Body of pancreas (tissue), 4 donors: ENCODE measurements at regions not wholly inside any gene's neighbourhood (a gene's known extent, or its start where the extent isn't known, plus 50 kb on each side); places are given as distances from the start of the nearest gene placed in this dataset.

Experiments
- POLR2A ChIP-seq, 3 donors: fragments of 450-650 bp; IDR thresholded peaks; one replicate each; pipeline ENCODE4 v1.6.1; 2016; ENCODE audit warnings: antibody characterized with exemption in 3 of 3, mild to moderate bottlenecking in 2 of 3
- TF ChIP-seq, protein P1 (sequence below), 7 experiments: fragments of 450-650 bp in 4 of 7; fragments of 200-600 bp in 3 of 7; sonication (generic) in 3 of 7; IDR thresholded peaks; one replicate each; pipeline ENCODE4 v1.5.1; 2016 to 2019; ENCODE audit warnings: antibody characterized with exemption in 7 of 7

DNA sequence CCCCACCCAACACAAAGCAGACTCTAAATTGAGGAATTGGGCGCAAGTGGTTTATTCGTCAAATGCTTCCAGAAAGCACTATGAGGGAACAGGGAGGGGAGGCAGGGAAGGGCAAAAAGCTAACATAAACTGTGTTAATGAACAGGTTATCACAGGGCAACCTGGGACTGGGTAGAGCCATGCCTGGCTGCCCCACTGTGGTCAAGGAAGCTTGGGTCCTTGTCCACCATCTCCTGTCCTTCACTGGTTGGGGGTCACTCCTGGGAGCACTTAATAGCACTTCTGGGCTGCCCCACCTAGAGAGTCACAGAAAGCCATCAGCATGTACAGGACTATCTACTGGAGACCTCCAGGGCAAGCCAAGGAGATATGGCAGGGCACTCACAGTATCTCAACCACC lies 102.3 kb downstream of the LINC00237 start:
- TF ChIP-seq POLR2A (IDR thresholded peaks at IDR 0.05): no peak
- TF ChIP-seq, protein P1, sequence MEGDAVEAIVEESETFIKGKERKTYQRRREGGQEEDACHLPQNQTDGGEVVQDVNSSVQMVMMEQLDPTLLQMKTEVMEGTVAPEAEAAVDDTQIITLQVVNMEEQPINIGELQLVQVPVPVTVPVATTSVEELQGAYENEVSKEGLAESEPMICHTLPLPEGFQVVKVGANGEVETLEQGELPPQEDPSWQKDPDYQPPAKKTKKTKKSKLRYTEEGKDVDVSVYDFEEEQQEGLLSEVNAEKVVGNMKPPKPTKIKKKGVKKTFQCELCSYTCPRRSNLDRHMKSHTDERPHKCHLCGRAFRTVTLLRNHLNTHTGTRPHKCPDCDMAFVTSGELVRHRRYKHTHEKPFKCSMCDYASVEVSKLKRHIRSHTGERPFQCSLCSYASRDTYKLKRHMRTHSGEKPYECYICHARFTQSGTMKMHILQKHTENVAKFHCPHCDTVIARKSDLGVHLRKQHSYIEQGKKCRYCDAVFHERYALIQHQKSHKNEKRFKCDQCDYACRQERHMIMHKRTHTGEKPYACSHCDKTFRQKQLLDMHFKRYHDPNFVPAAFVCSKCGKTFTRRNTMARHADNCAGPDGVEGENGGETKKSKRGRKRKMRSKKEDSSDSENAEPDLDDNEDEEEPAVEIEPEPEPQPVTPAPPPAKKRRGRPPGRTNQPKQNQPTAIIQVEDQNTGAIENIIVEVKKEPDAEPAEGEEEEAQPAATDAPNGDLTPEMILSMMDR (IDR thresholded peaks at IDR 0.05): no peak
